HUDEP-2 (cell line): ENCODE measurements at regions not wholly inside any gene's neighbourhood (a gene's known extent, or its start where the extent isn't known, plus 50 kb on each side); places are given as distances from the start of the nearest gene placed in this dataset.
"Not testable (repeated sequence)": the region's sequence is repeated elsewhere in the genome, so short reads cannot be mapped to it uniquely, and the experiment has no call there.

ENCODE experiments used
- DNase-seq, 76 experiments: peaks; one replicate each; lab custom pipeline; 2025; ENCODE audit not compliant: unreplicated experiment in 76 of 76; lab: John Stamatoyannopoulos, UW

- DNase-seq = no peak
Observed at GRCh38 chr3:33919312-33920120, 121.1 kb downstream of the PDCD6IP start.

GRCh38 chr3:33920511-33920910 lies 122.1 kb downstream of the PDCD6IP start:
- no peak for DNase-seq

- DNase-seq = no peak
Observed at GRCh38 chr3:33921608-33922007, 123.2 kb downstream of the PDCD6IP start.

GRCh38 chr3:33926998-33927605 lies 128.7 kb downstream of the PDCD6IP start:
- no peak for DNase-seq

- no peak for DNase-seq
Observed at GRCh38 chr3:33929813-33930212, 131.4 kb downstream of the PDCD6IP start.

GRCh38 chr3:33931512-33931911 lies 133.1 kb downstream of the PDCD6IP start:
- no peak for DNase-seq

GRCh38 chr3:33932010-33932764 lies 133.8 kb downstream of the PDCD6IP start:
- no peak for DNase-seq

- DNase-seq = peak in 11 of 76 experiments; percentile 1 to 27 (median 5)
Observed at GRCh38 chr3:33936171-33936920, 137.9 kb downstream of the PDCD6IP start.

GRCh38 chr3:33936921-33937525 lies 138.6 kb downstream of the PDCD6IP start:
- no peak for DNase-seq

- no peak for DNase-seq
Observed at GRCh38 chr3:33937628-33938027, 139.2 kb downstream of the PDCD6IP start.

- DNase-seq = no peak
Observed at GRCh38 chr3:33940149-33940548, 141.7 kb downstream of the PDCD6IP start.

- no peak for DNase-seq
Observed at GRCh38 chr3:33940736-33941135, 142.3 kb downstream of the PDCD6IP start.

- DNase-seq = no peak
Observed at GRCh38 chr3:33941804-33942203, 143.4 kb downstream of the PDCD6IP start.

- no peak for DNase-seq
Observed at GRCh38 chr3:33942483-33943150, 144.2 kb downstream of the PDCD6IP start.

GRCh38 chr3:33943277-33943676 lies 144.8 kb downstream of the PDCD6IP start:
- no peak for DNase-seq

GRCh38 chr3:33946612-33947011 lies 148.2 kb downstream of the PDCD6IP start:
- DNase-seq = not testable (repeated sequence)

GRCh38 chr3:33947272-33948195 lies 149.1 kb downstream of the PDCD6IP start:
- no peak for DNase-seq

- DNase-seq = no peak
Observed at GRCh38 chr3:33949074-33949473, 150.6 kb downstream of the PDCD6IP start.

- DNase-seq = peak in 1 of 76 experiments; percentile 1
Observed at GRCh38 chr3:33954956-33955355, 156.5 kb downstream of the PDCD6IP start.
